IMR-90 (cell line): ENCODE measurements at regions not wholly inside any gene's neighbourhood (a gene's known extent, or its start where the extent isn't known, plus 50 kb on each side); places are given as distances from the start of the nearest gene placed in this dataset.

Source experiments
- ATAC-seq: fragments of 200-7000 bp; cut with Tn5 transposase; 2 replicates; pipeline ENCODE4 v1.9.1; 2020; ENCODE audit warnings: low read depth, mild to moderate bottlenecking, moderate library complexity
- BruUV-seq: library from RNA; stranded (reverse); fragments of 400-500 nt; replicated peaks from 2 replicates; lab custom pipeline; 2021; lab: Mats Ljungman, UMichigan
- CTCF ChIA-PET: fragments of 300-600 bp; formaldehyde crosslinking; extraction: SDS; loops from one replicate; lab custom pipeline; 2021; ENCODE audit warnings: antibody characterized with exemption; lab: Yijun Ruan, JAX
- POLR2A ChIA-PET: fragments of 300-600 bp; sonication (Branson Sonifier 250); formaldehyde crosslinking; loops from one replicate; lab custom pipeline; 2022; ENCODE audit warnings: antibody characterized with exemption; ENCODE audit not compliant: unreplicated experiment; lab: Charles Lee
- DNase-seq: peaks from one replicate; pipeline ENCODE4 v3.0.0; 2013
- H2AFZ ChIP-seq: replicated peaks from 2 replicates; pipeline ENCODE3; 2013; ENCODE audit warnings: low read length, mild to moderate bottlenecking; ENCODE audit not compliant: poor library complexity
- H2AK5ac ChIP-seq: 2 replicates; pipeline ENCODE4 v1.6.1; 2013; ENCODE audit warnings: low read depth, low read length, inconsistent platforms
- H2AK9ac ChIP-seq: replicated peaks from 2 replicates; pipeline ENCODE3; 2013; ENCODE audit warnings: mild to moderate bottlenecking, low read depth, low read length, moderate library complexity; ENCODE audit not compliant: poor library complexity
- H2BK120ac ChIP-seq: 2 replicates; pipeline ENCODE4 v1.6.1; 2013; ENCODE audit warnings: low read depth, low read length, inconsistent platforms
- H2BK15ac ChIP-seq: 3 replicates; pipeline ENCODE4 v1.6.1; 2013; ENCODE audit warnings: low read depth, low read length, inconsistent platforms
- H2BK20ac ChIP-seq: 2 replicates; pipeline ENCODE4 v1.6.1; 2013; ENCODE audit warnings: low read depth, mild to moderate bottlenecking, inconsistent platforms, low read length, moderate library complexity
- H2BK5ac ChIP-seq: 2 replicates; pipeline ENCODE4 v1.6.1; 2013; ENCODE audit warnings: mild to moderate bottlenecking, low read depth, low read length, inconsistent platforms; ENCODE audit not compliant: poor library complexity, severe bottlenecking
- H3K14ac ChIP-seq: replicated peaks from 2 replicates; pipeline ENCODE4 v1.6.1; 2013; ENCODE audit warnings: low read depth, low read length, inconsistent platforms
- H3K18ac ChIP-seq: 2 replicates; pipeline ENCODE4 v1.6.1; 2013; ENCODE audit warnings: low read depth, low read length, control low read depth
- H3K23ac ChIP-seq: 2 replicates; pipeline ENCODE4 v1.6.1; 2013; ENCODE audit warnings: low read depth, low read length, inconsistent platforms
- H3K27ac ChIP-seq: 2 replicates; pipeline ENCODE4 v1.5.1; 2013; ENCODE audit warnings: mild to moderate bottlenecking, control low read depth, low read length; ENCODE audit not compliant: insufficient read depth
- H3K27me3 ChIP-seq: 2 replicates; pipeline ENCODE4 v1.6.1; 2013; ENCODE audit warnings: low read length; ENCODE audit not compliant: control insufficient read depth, insufficient read depth
- H3K36me3 ChIP-seq: 2 replicates; pipeline ENCODE4 v1.6.1; 2013; ENCODE audit warnings: low read length, mixed read lengths; ENCODE audit not compliant: control insufficient read depth, insufficient read depth
- H3K4ac ChIP-seq: 2 replicates; pipeline ENCODE4 v1.6.1; 2013; ENCODE audit warnings: low read depth, low read length, inconsistent platforms
- H3K4me1 ChIP-seq: 2 replicates; pipeline ENCODE4 v1.6.1; 2013; ENCODE audit warnings: low read length, mixed read lengths; ENCODE audit not compliant: control insufficient read depth, insufficient read depth
- H3K4me2 ChIP-seq: 2 replicates; pipeline ENCODE4 v1.6.1; 2013; ENCODE audit warnings: low read depth, mild to moderate bottlenecking, control low read depth, low read length, moderate library complexity
- H3K4me3 ChIP-seq: 2 replicates; pipeline ENCODE4 v1.5.1; 2013; ENCODE audit warnings: low read depth, mild to moderate bottlenecking, control low read depth, low read length, moderate library complexity; ENCODE audit not compliant: insufficient read depth
- H3K56ac ChIP-seq: 2 replicates; pipeline ENCODE4 v1.6.1; 2013; ENCODE audit warnings: low read length, inconsistent platforms; ENCODE audit not compliant: insufficient read depth; ENCODE audit errors: extremely low read depth
- H3K79me1 ChIP-seq, 2 experiments: 2 replicates each; pipeline ENCODE4 v1.6.1; 2013; ENCODE audit warnings: low read length in 2 of 2, inconsistent platforms in 1 of 2, low read depth in 1 of 2
- H3K9ac ChIP-seq: 2 replicates; pipeline ENCODE4 v1.6.1; 2013; ENCODE audit warnings: low read depth, low read length, control low read depth
- H3K9me1 ChIP-seq: 2 replicates; pipeline ENCODE4 v1.6.1; 2013; ENCODE audit warnings: low read length, inconsistent platforms; ENCODE audit not compliant: insufficient read depth
- H3K9me3 ChIP-seq: 2 replicates; pipeline ENCODE4 v1.6.1; 2013; ENCODE audit warnings: low read length; ENCODE audit not compliant: control insufficient read depth, insufficient read depth
- H4K20me1 ChIP-seq: 2 replicates; pipeline ENCODE4 v1.6.1; 2013; ENCODE audit warnings: low read length, inconsistent platforms; ENCODE audit not compliant: insufficient read depth
- H4K5ac ChIP-seq: 2 replicates; pipeline ENCODE4 v1.6.1; 2013; ENCODE audit warnings: mild to moderate bottlenecking, low read depth, low read length, control low read depth
- H4K8ac ChIP-seq, 2 experiments: 2 replicates each; pipeline ENCODE4 v1.6.1; 2013; ENCODE audit warnings: low read depth in 2 of 2, low read length in 2 of 2, control low read depth in 1 of 2, inconsistent platforms in 1 of 2
- H4K91ac ChIP-seq: 2 replicates; pipeline ENCODE4 v1.6.1; 2013; ENCODE audit warnings: low read depth, low read length, inconsistent platforms; ENCODE audit not compliant: insufficient read depth
- BHLHE40 ChIP-seq: fragments of 150-350 bp; IDR thresholded peaks from 2 replicates; pipeline ENCODE4 v1.6.1; 2016; ENCODE audit warnings: mild to moderate bottlenecking, low read depth, low read length
- CEBPB ChIP-seq: IDR thresholded peaks from 2 replicates; pipeline ENCODE4 v1.6.1; 2012; ENCODE audit warnings: low read depth, low read length, improper control_type of control experiment
- CHD1 ChIP-seq: IDR thresholded peaks from 2 replicates; pipeline ENCODE4 v1.6.1; 2012; ENCODE audit warnings: low read depth, low read length, improper control_type of control experiment
- CTCF ChIP-seq: conservative IDR thresholded peaks from 2 replicates; pipeline ENCODE4 v1.5.1; 2012; ENCODE audit warnings: mild to moderate bottlenecking, low read depth, low read length, improper control_type of control experiment
- ELK1 ChIP-seq: fragments of 150-350 bp; IDR thresholded peaks from 2 replicates; pipeline ENCODE4 v1.6.1; 2016; ENCODE audit warnings: low read depth, mild to moderate bottlenecking, low read length, moderate library complexity, borderline replicate concordance
- FOS ChIP-seq: fragments of 150-350 bp; IDR thresholded peaks from 2 replicates; pipeline ENCODE4 v1.6.1; 2016; ENCODE audit warnings: low read depth, low read length
- MAFK ChIP-seq: IDR thresholded peaks from 2 replicates; pipeline ENCODE4 v1.6.1; 2012; ENCODE audit warnings: low read depth, low read length, improper control_type of control experiment
- MAZ ChIP-seq: IDR thresholded peaks from 2 replicates; pipeline ENCODE4 v1.6.1; 2012; ENCODE audit warnings: low read depth, mild to moderate bottlenecking, low read length, improper control_type of control experiment, moderate library complexity, borderline replicate concordance
- POLR2A ChIP-seq: IDR thresholded peaks from 2 replicates; pipeline ENCODE4 v1.6.1; 2012; ENCODE audit warnings: mild to moderate bottlenecking, low read depth, low read length
- RAD21 ChIP-seq: IDR thresholded peaks from 2 replicates; pipeline ENCODE4 v1.6.1; 2012; ENCODE audit warnings: low read length, improper control_type of control experiment
- RFX5 ChIP-seq: IDR thresholded peaks from 2 replicates; pipeline ENCODE4 v1.8.0; 2012; ENCODE audit warnings: low read depth, mild to moderate bottlenecking, low read length, moderate library complexity
- SMC3 ChIP-seq: fragments of 150-350 bp; IDR thresholded peaks from 2 replicates; pipeline ENCODE4 v1.6.1; 2016; ENCODE audit warnings: low read depth, mild to moderate bottlenecking, antibody characterized with exemption, low read length, moderate library complexity
- USF2 ChIP-seq: fragments of 150-350 bp; IDR thresholded peaks from 2 replicates; pipeline ENCODE4 v1.6.1; 2017; ENCODE audit warnings: mild to moderate bottlenecking, antibody characterized with exemption, low read length, low read depth
- WGBS, 2 experiments: methylation state at CpG; one replicate each; pipeline versions ENCODE4 v1.1.5 to v1.1.7; 2013; ENCODE audit warnings: missing lambda C conversion rate in 2 of 2; ENCODE audit not compliant: insufficient read length in 1 of 2; ENCODE audit errors: extremely low coverage in 2 of 2; 5-methylcytosine and 5-hydroxymethylcytosine counted together
- dilution Hi-C: fragments of 300-500 bp; cut with HindIII; formaldehyde crosslinking; loops from one replicate; pipeline ENCODE4 v1.14.3; 2018; ENCODE audit warnings: low sequenced_read_pairs; ENCODE audit not compliant: unreplicated experiment
- in situ Hi-C: fragments of 300-500 bp; cut with MboI; formaldehyde crosslinking; loops from 3 replicates; pipeline ENCODE4 v1.14.3; 2019; ENCODE audit warnings: low sequenced_read_pairs, inconsistent platforms, mixed read lengths
- intact Hi-C: fragments of 100-400 bp; cut with micrococcal nuclease; formaldehyde crosslinking; loops from 2 replicates; pipeline ENCODE4 v1.10.0; 2022

GRCh38 chr11:57103899-57104605, 77.7 kb upstream of the LRRC55 start:
- Histone ChIP-seq H2AK5ac (no peak overlapping the region), H2BK20ac (no peak overlapping the region), H3K56ac (no peak overlapping the region), H2AK9ac (no peak overlapping the region), H2BK5ac (no peak overlapping the region), H3K9me1 (no peaks in the 10 kb centered on the region), H3K27ac (no peak overlapping the region), H3K4me1 (no peaks in the 10 kb centered on the region), H3K27me3 (no peaks in the 10 kb centered on the region; the same call in none of the 2 replicates), H4K5ac (no peak overlapping the region), H4K20me1 (no peaks in the 10 kb centered on the region), H3K79me1 (no peaks in the 10 kb centered on the region), H4K8ac (no peak overlapping the region), H3K14ac (no peak overlapping the region), H2BK15ac (no peak overlapping the region), H3K4me3 (no peak overlapping the region), H4K91ac (no peak overlapping the region), H3K23ac (no peak overlapping the region), H3K9me3 (no peaks in the 10 kb centered on the region), H3K18ac (no peak overlapping the region), H3K36me3 (no peaks in the 10 kb centered on the region), H2AFZ (no peak overlapping the region), H3K9ac (no peak overlapping the region), H3K4ac (no peak overlapping the region), H3K4me2 (no peak overlapping the region), H2BK120ac (no peak overlapping the region)
- no CpG with 5 or more reads among the region's 6 CpGs for WGBS, 2 experiments
- intact Hi-C loops, result no loop called here
- no TSS peak for BruUV-seq
- ATAC-seq (no peak), DNase-seq (no peak)
- TF ChIP-seq USF2, result no peak
- no peak for TF ChIP-seq CTCF
- no peak for TF ChIP-seq CEBPB
- no peak for TF ChIP-seq FOS
- TF ChIP-seq CHD1, result no peak
- TF ChIP-seq BHLHE40, result no peak
- no peak for TF ChIP-seq ELK1
- TF ChIP-seq RFX5, result no peak
- TF ChIP-seq MAZ, result no peak
- TF ChIP-seq MAFK, result no peak
- TF ChIP-seq RAD21, result no peak
- TF ChIP-seq SMC3, result no peak
- no peak for TF ChIP-seq POLR2A
- dilution Hi-C loops, result no loop called here
- POLR2A ChIA-PET, result no interaction called here
- CTCF ChIA-PET, result interaction anchor here (1.1 kb wide), 1 partner anchor 145 kb away, joined by 3 read pairs; no protein-coding TSS in a partner anchor
- in situ Hi-C loops, result no loop called here
